HepG2 (cell line): ENCODE measurements at regions not wholly inside any gene's neighbourhood (a gene's known extent, or its start where the extent isn't known, plus 50 kb on each side); places are given as distances from the start of the nearest gene placed in this dataset.

ENCODE experiments used
- ATAC-seq: fragments of 200-7000 bp; cut with Tn5 transposase; 3 replicates; pipeline ENCODE4 v1.9.1; 2020; ENCODE audit warnings: mild to moderate bottlenecking, moderate library complexity
- BruUV-seq: library from RNA; stranded (reverse); fragments of 400-500 nt; replicated peaks from 2 replicates; lab custom pipeline; 2021; lab: Mats Ljungman, UMichigan
- CTCF ChIA-PET: fragments of 300-600 bp; formaldehyde crosslinking; extraction: SDS; loops from one replicate; lab custom pipeline; 2021; ENCODE audit warnings: low total read pairs, inconsistent platforms, low intra/inter-chr PET ratio; lab: Yijun Ruan, JAX
- POLR2A ChIA-PET: fragments of 350-600 bp; sonication (Branson Sonifier 250); formaldehyde crosslinking; loops from one replicate; lab custom pipeline; 2020; ENCODE audit warnings: antibody characterized with exemption, inconsistent platforms; lab: Yijun Ruan, JAX
- DNase-seq: peaks from one replicate; pipeline ENCODE4 v3.0.0-alpha.2; 2015; ENCODE audit warnings: low spot score
- FAIRE-seq: peaks from 3 replicates; lab custom pipeline; 2011; peaks lifted over from hg19 to GRCh38; lab: Jason Lieb, UNC
- H2AFZ ChIP-seq: one replicate; pipeline ENCODE4 v1.6.1; 2011; ENCODE audit warnings: low read length, inconsistent platforms
- H3K27ac ChIP-seq: fragments of 300-600 bp; 3 replicates; pipeline ENCODE4 v1.8.0; 2011; ENCODE audit warnings: mixed run types, mild to moderate bottlenecking, mixed read lengths, low read length, inconsistent platforms; ENCODE audit not compliant: insufficient read depth; ENCODE audit errors: extremely low read length
- H3K27me3 ChIP-seq, 2 experiments: fragments of 200-600 bp in 1 of 2; 2 replicates in 1 of 2; 3 replicates in 1 of 2; pipeline versions ENCODE4 v1.6.0 to v1.8.0; 2011; ENCODE audit warnings: low read length in 2 of 2, mild to moderate bottlenecking in 2 of 2, moderate library complexity in 2 of 2, inconsistent platforms in 1 of 2; ENCODE audit not compliant: insufficient read depth in 2 of 2, control insufficient read depth in 1 of 2
- H3K36me3 ChIP-seq, 2 experiments: fragments of 200-600 bp in 1 of 2; replicated peaks in 1 of 2; 2 replicates in 1 of 2; 3 replicates in 1 of 2; pipeline versions ENCODE4 v1.5.1 to v1.8.0; 2011; ENCODE audit warnings: low read length in 2 of 2, inconsistent platforms in 1 of 2; ENCODE audit not compliant: insufficient read depth in 2 of 2, control insufficient read depth in 1 of 2
- H3K4me1 ChIP-seq: 2 replicates; pipeline ENCODE4 v1.5.1; 2012; ENCODE audit warnings: low read length, inconsistent platforms; ENCODE audit not compliant: insufficient read depth
- H3K4me2 ChIP-seq: 2 replicates; pipeline ENCODE4 v1.6.0; 2011; ENCODE audit warnings: low read depth, low read length, inconsistent platforms
- H3K4me3 ChIP-seq, 3 experiments: fragments of 200-600 bp in 1 of 3; sonication (generic), shearing (Covaris generic) in 1 of 3; replicated peaks in 1 of 3; 2 replicates each; pipeline ENCODE4 v1.5.1; 2011 to 2016; ENCODE audit warnings: low read length in 3 of 3, inconsistent platforms in 2 of 3, low read depth in 2 of 3, mild to moderate bottlenecking in 2 of 3, control low read depth in 1 of 3, mixed read lengths in 1 of 3; ENCODE audit not compliant: insufficient read depth in 1 of 3
- H3K79me2 ChIP-seq: one replicate; pipeline ENCODE4 v1.6.1; 2011; ENCODE audit warnings: low read length, inconsistent platforms; ENCODE audit not compliant: insufficient read depth
- H3K9ac ChIP-seq: 2 replicates; pipeline ENCODE4 v1.6.0; 2011; ENCODE audit warnings: mild to moderate bottlenecking, low read depth, low read length, inconsistent platforms; ENCODE audit not compliant: insufficient read depth
- H3K9me3 ChIP-seq: 2 replicates; pipeline ENCODE4 v1.5.1; 2012; ENCODE audit warnings: mild to moderate bottlenecking, low read length
- H4K20me1 ChIP-seq: 2 replicates; pipeline ENCODE4 v1.6.0; 2011; ENCODE audit warnings: inconsistent platforms, mild to moderate bottlenecking, low read length, moderate library complexity; ENCODE audit not compliant: insufficient read depth
- ETS1 ChIP-seq: sonication (generic); formaldehyde crosslinking; IDR thresholded peaks from 2 replicates; pipeline ENCODE4 v1.4.0; 2020; ENCODE audit warnings: missing genetic modification reagents
- GATAD2A ChIP-seq: IDR thresholded peaks from 2 replicates; pipeline ENCODE4 v1.6.1; 2016
- GRHL1 ChIP-seq: sonication (generic); formaldehyde crosslinking; conservative IDR thresholded peaks from 2 replicates; pipeline ENCODE4 v1.8.0; 2022; ENCODE audit warnings: missing genetic modification reagents
- HNF4G ChIP-seq, 2 experiments: sonication (generic) in 1 of 2; formaldehyde crosslinking in 1 of 2; IDR thresholded peaks; 2 replicates each; pipeline versions ENCODE4 v1.4.0 to v1.6.1; 2011 to 2020; ENCODE audit warnings: borderline replicate concordance in 2 of 2, low read depth in 2 of 2, mild to moderate bottlenecking in 2 of 2, low read length in 1 of 2, missing genetic modification reagents in 1 of 2, moderate library complexity in 1 of 2
- KLF6 ChIP-seq: IDR thresholded peaks from 2 replicates; pipeline ENCODE4 v1.8.0; 2016; ENCODE audit warnings: missing biosample characterization, missing genetic modification reagents
- NFIC ChIP-seq: IDR thresholded peaks from 2 replicates; pipeline ENCODE4 v1.6.1; 2012; ENCODE audit warnings: mild to moderate bottlenecking, low read length, inconsistent platforms
- RFXANK ChIP-seq: IDR thresholded peaks from 2 replicates; pipeline ENCODE4 v1.6.1; 2016
- SIX4 ChIP-seq: sonication (generic); formaldehyde crosslinking; IDR thresholded peaks from 2 replicates; pipeline ENCODE4 v1.4.0; 2020; ENCODE audit warnings: missing genetic modification reagents
- SP1 ChIP-seq, 2 experiments: fragments of 450-650 bp in 1 of 2; sonication (generic) in 1 of 2; formaldehyde crosslinking in 1 of 2; IDR thresholded peaks; 2 replicates each; pipeline versions ENCODE4 v1.4.0 to v1.6.1; 2016 to 2020; ENCODE audit warnings: missing genetic modification reagents in 1 of 2
- TMF1 ChIP-seq: sonication (generic); formaldehyde crosslinking; IDR thresholded peaks from 2 replicates; pipeline ENCODE4 v1.8.1; 2022; ENCODE audit warnings: low read depth, missing genetic modification reagents
- ZFP90 ChIP-seq: sonication (generic); formaldehyde crosslinking; IDR thresholded peaks from 2 replicates; pipeline ENCODE4 v1.8.0; 2022; ENCODE audit warnings: missing genetic modification reagents, mild to moderate bottlenecking, inconsistent platforms, borderline replicate concordance
- ZMAT5 ChIP-seq: sonication (generic); formaldehyde crosslinking; IDR thresholded peaks from 2 replicates; pipeline ENCODE4 v1.5.0; 2020; ENCODE audit warnings: mild to moderate bottlenecking, low read depth, missing genetic modification reagents, borderline replicate concordance
- ZNF543 ChIP-seq: sonication (generic); formaldehyde crosslinking; IDR thresholded peaks from 2 replicates; pipeline ENCODE4 v1.4.0; 2020; ENCODE audit warnings: mild to moderate bottlenecking, missing genetic modification reagents
- WGBS: methylation state at CpG from one replicate; pipeline ENCODE4 v1.1.6; 2017; ENCODE audit warnings: low lambda C conversion rate; 5-methylcytosine and 5-hydroxymethylcytosine counted together
- in situ Hi-C: cut with HindIII; loops from 2 replicates; pipeline ENCODE4 v1.10.0; 2017; ENCODE audit warnings: low pct_unique_long_range_greater_than_20kb; ENCODE audit not compliant: extremely low pct_ligation_motif_present
- intact Hi-C: fragments of 100-400 bp; cut with micrococcal nuclease; formaldehyde crosslinking; loops from one replicate; pipeline ENCODE4 v1.10.0; 2022; ENCODE audit not compliant: unreplicated experiment

- no peaks in the 10 kb centered on the region for H3K36me3 ChIP-seq
- no peak overlapping the region for H3K4me2 ChIP-seq
- DNase-seq (no peak), FAIRE-seq (no peak), ATAC-seq (no peak)
- POLR2A ChIA-PET, result no interaction called here
- in situ Hi-C loops, result no loop called here
- CTCF ChIA-PET, result no interaction called here
- no peaks in the 10 kb centered on the region for H3K27me3 ChIP-seq
- TF ChIP-seq GATAD2A (CRISPR knock-in tag), result no peak
- no peak for TF ChIP-seq ZNF543
- TF ChIP-seq ZMAT5 (CRISPR knock-in tag), result no peak
- no peak for TF ChIP-seq RFXANK (CRISPR knock-in tag)
- no peak for TF ChIP-seq NFIC
- TF ChIP-seq GRHL1 (CRISPR knock-in tag), result no peak
- TF ChIP-seq HNF4G (IDR thresholded peaks at IDR 0.05; ENCODE audit: borderline replicate concordance, low read depth, low read length), result no peak
- TF ChIP-seq HNF4G (CRISPR knock-in tag; IDR thresholded peaks at IDR 0.05; ENCODE audit: borderline replicate concordance, low read depth), result no peak
- no peak for TF ChIP-seq ETS1
- no peak for TF ChIP-seq ZFP90
- TF ChIP-seq SP1 (IDR thresholded peaks at IDR 0.05), result no peak
- no peak for TF ChIP-seq SP1 (CRISPR knock-in tag; IDR thresholded peaks at IDR 0.05)
- no peak for TF ChIP-seq KLF6 (CRISPR knock-in tag)
- TF ChIP-seq TMF1 (CRISPR knock-in tag), result no peak
- no peak for TF ChIP-seq SIX4
- no peaks in the 10 kb centered on the region for H3K79me2 ChIP-seq
- H3K4me1 ChIP-seq, result peaks cover 15% of the 10 kb centered on the region; the same call in 1 of the 2 replicates
- intact Hi-C loops, result no loop called here
- no peaks in the 10 kb centered on the region for H3K9me3 ChIP-seq
- H3K9ac ChIP-seq, result no peak overlapping the region
- H2AFZ ChIP-seq, result no peak overlapping the region
- no peaks in the 10 kb centered on the region for H4K20me1 ChIP-seq
- H3K27ac ChIP-seq, result no peak overlapping the region
- H3K4me3 ChIP-seq, result no peak overlapping the region
- WGBS, result 20% methylated on average over 1 of the region's 1 CpG
- no TSS peak for BruUV-seq
These were observed 54.2 kb upstream of the GIMD1 start for GRCh38 chr4:106422766-106423165.
